ENCODE measurements at regions not wholly inside any gene's neighbourhood (a gene's known extent, or its start where the extent isn't known, plus 50 kb on each side); places are given as distances from the start of the nearest gene placed in this dataset.

- TF ChIP-seq, protein P1, sequence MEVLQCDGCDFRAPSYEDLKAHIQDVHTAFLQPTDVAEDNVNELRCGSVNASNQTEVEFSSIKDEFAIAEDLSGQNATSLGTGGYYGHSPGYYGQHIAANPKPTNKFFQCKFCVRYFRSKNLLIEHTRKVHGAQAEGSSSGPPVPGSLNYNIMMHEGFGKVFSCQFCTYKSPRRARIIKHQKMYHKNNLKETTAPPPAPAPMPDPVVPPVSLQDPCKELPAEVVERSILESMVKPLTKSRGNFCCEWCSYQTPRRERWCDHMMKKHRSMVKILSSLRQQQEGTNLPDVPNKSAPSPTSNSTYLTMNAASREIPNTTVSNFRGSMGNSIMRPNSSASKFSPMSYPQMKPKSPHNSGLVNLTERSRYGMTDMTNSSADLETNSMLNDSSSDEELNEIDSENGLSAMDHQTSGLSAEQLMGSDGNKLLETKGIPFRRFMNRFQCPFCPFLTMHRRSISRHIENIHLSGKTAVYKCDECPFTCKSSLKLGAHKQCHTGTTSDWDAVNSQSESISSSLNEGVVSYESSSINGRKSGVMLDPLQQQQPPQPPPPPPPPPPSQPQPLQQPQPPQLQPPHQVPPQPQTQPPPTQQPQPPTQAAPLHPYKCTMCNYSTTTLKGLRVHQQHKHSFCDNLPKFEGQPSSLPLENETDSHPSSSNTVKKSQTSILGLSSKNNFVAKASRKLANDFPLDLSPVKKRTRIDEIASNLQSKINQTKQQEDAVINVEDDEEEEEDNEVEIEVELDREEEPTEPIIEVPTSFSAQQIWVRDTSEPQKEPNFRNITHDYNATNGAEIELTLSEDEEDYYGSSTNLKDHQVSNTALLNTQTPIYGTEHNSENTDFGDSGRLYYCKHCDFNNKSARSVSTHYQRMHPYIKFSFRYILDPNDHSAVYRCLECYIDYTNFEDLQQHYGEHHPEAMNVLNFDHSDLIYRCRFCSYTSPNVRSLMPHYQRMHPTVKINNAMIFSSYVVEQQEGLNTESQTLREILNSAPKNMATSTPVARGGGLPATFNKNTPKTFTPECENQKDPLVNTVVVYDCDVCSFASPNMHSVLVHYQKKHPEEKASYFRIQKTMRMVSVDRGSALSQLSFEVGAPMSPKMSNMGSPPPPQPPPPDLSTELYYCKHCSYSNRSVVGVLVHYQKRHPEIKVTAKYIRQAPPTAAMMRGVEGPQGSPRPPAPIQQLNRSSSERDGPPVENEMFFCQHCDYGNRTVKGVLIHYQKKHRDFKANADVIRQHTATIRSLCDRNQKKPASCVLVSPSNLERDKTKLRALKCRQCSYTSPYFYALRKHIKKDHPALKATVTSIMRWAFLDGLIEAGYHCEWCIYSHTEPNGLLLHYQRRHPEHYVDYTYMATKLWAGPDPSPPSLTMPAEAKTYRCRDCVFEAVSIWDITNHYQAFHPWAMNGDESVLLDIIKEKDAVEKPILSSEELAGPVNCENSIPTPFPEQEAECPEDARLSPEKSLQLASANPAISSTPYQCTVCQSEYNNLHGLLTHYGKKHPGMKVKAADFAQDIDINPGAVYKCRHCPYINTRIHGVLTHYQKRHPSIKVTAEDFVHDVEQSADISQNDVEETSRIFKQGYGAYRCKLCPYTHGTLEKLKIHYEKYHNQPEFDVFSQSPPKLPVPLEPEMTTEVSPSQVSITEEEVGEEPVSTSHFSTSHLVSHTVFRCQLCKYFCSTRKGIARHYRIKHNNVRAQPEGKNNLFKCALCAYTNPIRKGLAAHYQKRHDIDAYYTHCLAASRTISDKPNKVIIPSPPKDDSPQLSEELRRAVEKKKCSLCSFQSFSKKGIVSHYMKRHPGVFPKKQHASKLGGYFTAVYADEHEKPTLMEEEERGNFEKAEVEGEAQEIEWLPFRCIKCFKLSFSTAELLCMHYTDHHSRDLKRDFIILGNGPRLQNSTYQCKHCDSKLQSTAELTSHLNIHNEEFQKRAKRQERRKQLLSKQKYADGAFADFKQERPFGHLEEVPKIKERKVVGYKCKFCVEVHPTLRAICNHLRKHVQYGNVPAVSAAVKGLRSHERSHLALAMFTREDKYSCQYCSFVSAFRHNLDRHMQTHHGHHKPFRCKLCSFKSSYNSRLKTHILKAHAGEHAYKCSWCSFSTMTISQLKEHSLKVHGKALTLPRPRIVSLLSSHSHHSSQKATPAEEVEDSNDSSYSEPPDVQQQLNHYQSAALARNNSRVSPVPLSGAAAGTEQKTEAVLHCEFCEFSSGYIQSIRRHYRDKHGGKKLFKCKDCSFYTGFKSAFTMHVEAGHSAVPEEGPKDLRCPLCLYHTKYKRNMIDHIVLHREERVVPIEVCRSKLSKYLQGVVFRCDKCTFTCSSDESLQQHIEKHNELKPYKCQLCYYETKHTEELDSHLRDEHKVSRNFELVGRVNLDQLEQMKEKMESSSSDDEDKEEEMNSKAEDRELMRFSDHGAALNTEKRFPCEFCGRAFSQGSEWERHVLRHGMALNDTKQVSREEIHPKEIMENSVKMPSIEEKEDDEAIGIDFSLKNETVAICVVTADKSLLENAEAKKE (CRISPR knock-in tag; IDR thresholded peaks at IDR 0.05), result no peak
- TF ChIP-seq ZNF114 (CRISPR knock-in tag; IDR thresholded peaks at IDR 0.05), result no peak
Observed at GRCh38 chr5:3145641-3146040, 394.2 kb upstream of the IRX2 start (continued).

- Mint-ChIP-seq H3K4me3 (no peak overlapping the region), H3K9me3 (peaks cover 7% of the 10 kb centered on the region; the same call in 2 of the 3 replicates), H3K27me3 (ENCODE audit: insufficient read depth, low read depth, poor library complexity) (no peaks in the 10 kb centered on the region), H3K27ac (no peak overlapping the region), H3K4me1 (no peaks in the 10 kb centered on the region), H3K36me3 (ENCODE audit: low read depth) (peaks cover 3% of the 10 kb centered on the region; the same call in 2 of the 3 replicates)
- Histone ChIP-seq H3K4me1 (ENCODE audit: insufficient read depth) (no peaks in the 10 kb centered on the region; the same call in 1 of the 2 replicates), H3K9me2 (ENCODE audit: insufficient read depth) (no peaks in the 10 kb centered on the region), H3K4me3 (no peak overlapping the region), H3F3A (replicated peaks; ENCODE audit: low read depth) (no peaks in the 10 kb centered on the region), H4K20me1 (replicated peaks; ENCODE audit: insufficient read depth) (no peaks in the 10 kb centered on the region), H3K36me3 (ENCODE audit: insufficient read depth) (no peaks in the 10 kb centered on the region), H2AFZ (no peak overlapping the region), H3K4me2 (no peak overlapping the region), H3K79me2 (replicated peaks; ENCODE audit: insufficient read depth) (no peaks in the 10 kb centered on the region), H3K27ac (ENCODE audit: low read depth) (no peak overlapping the region), H3K27me3 (ENCODE audit: insufficient read depth) (no peaks in the 10 kb centered on the region)
- ATAC-seq, result no peak
- DNase-seq (ENCODE audit: low spot score), result no peak
- TF ChIP-seq, protein P2, sequence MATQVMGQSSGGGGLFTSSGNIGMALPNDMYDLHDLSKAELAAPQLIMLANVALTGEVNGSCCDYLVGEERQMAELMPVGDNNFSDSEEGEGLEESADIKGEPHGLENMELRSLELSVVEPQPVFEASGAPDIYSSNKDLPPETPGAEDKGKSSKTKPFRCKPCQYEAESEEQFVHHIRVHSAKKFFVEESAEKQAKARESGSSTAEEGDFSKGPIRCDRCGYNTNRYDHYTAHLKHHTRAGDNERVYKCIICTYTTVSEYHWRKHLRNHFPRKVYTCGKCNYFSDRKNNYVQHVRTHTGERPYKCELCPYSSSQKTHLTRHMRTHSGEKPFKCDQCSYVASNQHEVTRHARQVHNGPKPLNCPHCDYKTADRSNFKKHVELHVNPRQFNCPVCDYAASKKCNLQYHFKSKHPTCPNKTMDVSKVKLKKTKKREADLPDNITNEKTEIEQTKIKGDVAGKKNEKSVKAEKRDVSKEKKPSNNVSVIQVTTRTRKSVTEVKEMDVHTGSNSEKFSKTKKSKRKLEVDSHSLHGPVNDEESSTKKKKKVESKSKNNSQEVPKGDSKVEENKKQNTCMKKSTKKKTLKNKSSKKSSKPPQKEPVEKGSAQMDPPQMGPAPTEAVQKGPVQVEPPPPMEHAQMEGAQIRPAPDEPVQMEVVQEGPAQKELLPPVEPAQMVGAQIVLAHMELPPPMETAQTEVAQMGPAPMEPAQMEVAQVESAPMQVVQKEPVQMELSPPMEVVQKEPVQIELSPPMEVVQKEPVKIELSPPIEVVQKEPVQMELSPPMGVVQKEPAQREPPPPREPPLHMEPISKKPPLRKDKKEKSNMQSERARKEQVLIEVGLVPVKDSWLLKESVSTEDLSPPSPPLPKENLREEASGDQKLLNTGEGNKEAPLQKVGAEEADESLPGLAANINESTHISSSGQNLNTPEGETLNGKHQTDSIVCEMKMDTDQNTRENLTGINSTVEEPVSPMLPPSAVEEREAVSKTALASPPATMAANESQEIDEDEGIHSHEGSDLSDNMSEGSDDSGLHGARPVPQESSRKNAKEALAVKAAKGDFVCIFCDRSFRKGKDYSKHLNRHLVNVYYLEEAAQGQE (IDR thresholded peaks at IDR 0.05; ENCODE audit: unreplicated experiment), result no peak
- TF ChIP-seq CREB1 (CRISPR knock-in tag; IDR thresholded peaks at IDR 0.05; ENCODE audit: low read depth) (no peak), EZH2phosphoT487 (IDR thresholded peaks at IDR 0.05; ENCODE audit: unreplicated experiment) (no peak), NANOG (IDR thresholded peaks at IDR 0.05; ENCODE audit: borderline replicate concordance) (no peak), ETS1 (IDR thresholded peaks at IDR 0.05) (no peak), POLR2AphosphoS5 (IDR thresholded peaks at IDR 0.05; ENCODE audit: low read depth) (no peak), ZNF114 (CRISPR knock-in tag; IDR thresholded peaks at IDR 0.05) (no peak), STAT1 (IDR thresholded peaks at IDR 0.05; ENCODE audit: unreplicated experiment) (no peak), EZH2 (IDR thresholded peaks at IDR 0.05; ENCODE audit: low read depth, unreplicated experiment) (no peak), JUNB (IDR thresholded peaks at IDR 0.05; ENCODE audit: unreplicated experiment) (no peak)
Observed at GRCh38 chr5:3143382-3143781, 391.9 kb upstream of the IRX2 start.
